ENCODE measurements at regions not wholly inside any gene's neighbourhood (a gene's known extent, or its start where the extent isn't known, plus 50 kb on each side); places are given as distances from the start of the nearest gene placed in this dataset.

- 74 to 93% (median 82%) methylated on average over 5 of the region's 5 CpGs for WGBS, 5 donors
- H3K27ac ChIP-seq, result no peak overlapping the region
- H3K4me3 ChIP-seq, result no peak overlapping the region
- TF ChIP-seq POLR2AphosphoS5 (IDR thresholded peaks at IDR 0.05), result no peak
- TF ChIP-seq, protein P1, sequence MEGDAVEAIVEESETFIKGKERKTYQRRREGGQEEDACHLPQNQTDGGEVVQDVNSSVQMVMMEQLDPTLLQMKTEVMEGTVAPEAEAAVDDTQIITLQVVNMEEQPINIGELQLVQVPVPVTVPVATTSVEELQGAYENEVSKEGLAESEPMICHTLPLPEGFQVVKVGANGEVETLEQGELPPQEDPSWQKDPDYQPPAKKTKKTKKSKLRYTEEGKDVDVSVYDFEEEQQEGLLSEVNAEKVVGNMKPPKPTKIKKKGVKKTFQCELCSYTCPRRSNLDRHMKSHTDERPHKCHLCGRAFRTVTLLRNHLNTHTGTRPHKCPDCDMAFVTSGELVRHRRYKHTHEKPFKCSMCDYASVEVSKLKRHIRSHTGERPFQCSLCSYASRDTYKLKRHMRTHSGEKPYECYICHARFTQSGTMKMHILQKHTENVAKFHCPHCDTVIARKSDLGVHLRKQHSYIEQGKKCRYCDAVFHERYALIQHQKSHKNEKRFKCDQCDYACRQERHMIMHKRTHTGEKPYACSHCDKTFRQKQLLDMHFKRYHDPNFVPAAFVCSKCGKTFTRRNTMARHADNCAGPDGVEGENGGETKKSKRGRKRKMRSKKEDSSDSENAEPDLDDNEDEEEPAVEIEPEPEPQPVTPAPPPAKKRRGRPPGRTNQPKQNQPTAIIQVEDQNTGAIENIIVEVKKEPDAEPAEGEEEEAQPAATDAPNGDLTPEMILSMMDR (IDR thresholded peaks at IDR 0.05 in 8 of 11, conservative IDR thresholded peaks at IDR 0.05 in 3 of 11), result no peak
- TF ChIP-seq POLR2A (IDR thresholded peaks at IDR 0.05), result no peak
- no peaks in the 10 kb centered on the region for H3K4me1 ChIP-seq
- DNase-seq, result no peak
- intact Hi-C loops (cut with DNase I; ENCODE audit: low total_unique reads), result no loop called here
- no peaks in the 10 kb centered on the region for H3K27me3 ChIP-seq (replicated peaks in 1 of 7)
- no peaks in the 10 kb centered on the region for H3K36me3 ChIP-seq
- peaks cover 0 to 18% (median 5%) of the 10 kb centered on the region in 8 donors for H3K9me3 ChIP-seq
Measured at GRCh38 chr18:39007031-39007902, 1441.7 kb upstream of the CELF4 start.

GRCh38 chr18:38996056-38996455, 1430.5 kb upstream of the CELF4 start:
- intact Hi-C loops (cut with DNase I; ENCODE audit: low total_unique reads), result no loop called here
- WGBS, 5 donors, result 79 to 89% (median 85%) methylated on average over 3 of the region's 3 CpGs
- Histone ChIP-seq H3K27me3 (replicated peaks in 1 of 7) (no peaks in the 10 kb centered on the region), H3K4me1 (no peaks in the 10 kb centered on the region), H3K27ac (no peak overlapping the region), H3K9me3 (peaks cover 0 to 5% (median under 1%) of the 10 kb centered on the region in 8 donors), H3K36me3 (no peaks in the 10 kb centered on the region), H3K4me3 (no peak overlapping the region)
- DNase-seq, result no peak
- TF ChIP-seq POLR2A (IDR thresholded peaks at IDR 0.05) (no peak), POLR2AphosphoS5 (IDR thresholded peaks at IDR 0.05) (no peak)
- TF ChIP-seq, protein P1 (IDR thresholded peaks at IDR 0.05 in 8 of 11, conservative IDR thresholded peaks at IDR 0.05 in 3 of 11), result no peak

DNA sequence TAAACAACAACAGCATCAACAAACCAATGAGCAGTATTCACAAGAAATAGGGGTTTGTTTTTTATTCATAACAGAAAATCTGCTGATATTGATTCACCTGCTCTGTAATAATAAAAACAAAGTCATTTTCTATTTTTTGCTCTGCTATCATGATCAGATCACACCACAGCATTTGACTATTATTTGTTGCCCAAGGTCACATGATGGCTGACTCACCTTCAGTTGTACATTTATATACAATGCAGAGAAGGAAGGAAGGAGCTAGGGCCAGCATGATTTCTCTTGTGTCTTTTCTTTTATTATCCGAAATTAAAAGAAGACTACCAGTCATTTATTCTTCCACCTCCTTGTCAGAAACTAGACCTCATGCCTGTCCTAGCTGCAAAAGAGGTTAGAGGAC, 1427.7 kb upstream of the CELF4 start:
- WGBS, 5 donors, result 63 to 96% (median 67%) methylated on average over 1 of the region's 1 CpG

DNA sequence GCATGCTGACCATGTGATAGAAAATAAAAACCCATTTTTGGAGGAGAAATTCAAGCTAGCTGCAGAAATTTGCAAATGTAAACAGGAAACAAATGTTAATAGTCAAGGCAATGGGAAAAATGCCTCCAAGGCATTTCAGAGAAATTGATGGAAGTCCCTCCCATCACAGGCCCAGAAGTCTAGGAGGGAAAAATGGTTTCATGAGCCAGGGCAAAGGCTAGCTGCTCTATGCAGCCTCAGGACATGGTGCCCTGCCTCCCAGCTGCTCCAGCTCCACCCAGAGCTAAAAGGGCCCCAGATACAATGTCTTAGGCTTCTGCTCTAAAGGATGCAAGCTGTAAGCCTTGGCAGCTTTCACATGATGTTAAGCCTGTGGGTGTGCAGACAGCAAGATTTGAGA, 1419.4 kb upstream of the CELF4 start:
- H3K9me3 ChIP-seq, result peaks cover 0 to 4% (median 0%) of the 10 kb centered on the region in 8 donors
- H3K4me1 ChIP-seq, result no peaks in the 10 kb centered on the region
- no peaks in the 10 kb centered on the region for H3K36me3 ChIP-seq
- no peaks in the 10 kb centered on the region for H3K27me3 ChIP-seq (replicated peaks in 1 of 7)
- H3K27ac ChIP-seq, result no peak overlapping the region
- H3K4me3 ChIP-seq, result no peak overlapping the region
- no peak for DNase-seq
- TF ChIP-seq POLR2AphosphoS5 (IDR thresholded peaks at IDR 0.05), result no peak
- TF ChIP-seq POLR2A (IDR thresholded peaks at IDR 0.05), result no peak
- TF ChIP-seq, protein P1 (IDR thresholded peaks at IDR 0.05 in 8 of 11, conservative IDR thresholded peaks at IDR 0.05 in 3 of 11), result no peak
- intact Hi-C loops (cut with DNase I; ENCODE audit: low total_unique reads), result no loop called here

More for the DNA sequence above, 1427.7 kb upstream of the CELF4 start:
- no peaks in the 10 kb centered on the region for H3K4me1 ChIP-seq
- no peak overlapping the region for H3K4me3 ChIP-seq
- DNase-seq, result no peak
- intact Hi-C loops (cut with DNase I; ENCODE audit: low total_unique reads), result no loop called here
- no peaks in the 10 kb centered on the region for H3K27me3 ChIP-seq (replicated peaks in 1 of 7)
- H3K9me3 ChIP-seq, result peaks cover 0 to 6% (median 0%) of the 10 kb centered on the region in 8 donors
- H3K27ac ChIP-seq, result no peak overlapping the region
- TF ChIP-seq POLR2A (IDR thresholded peaks at IDR 0.05), result no peak
- TF ChIP-seq, protein P1 (IDR thresholded peaks at IDR 0.05 in 8 of 11, conservative IDR thresholded peaks at IDR 0.05 in 3 of 11), result no peak
- no peak for TF ChIP-seq POLR2AphosphoS5 (IDR thresholded peaks at IDR 0.05)
- H3K36me3 ChIP-seq, result no peaks in the 10 kb centered on the region
